AG04450 (cell line): ENCODE measurements at regions not wholly inside any gene's neighbourhood (a gene's known extent, or its start where the extent isn't known, plus 50 kb on each side); places are given as distances from the start of the nearest gene placed in this dataset.

Source experiments
- CTCF ChIA-PET: fragments of 300-600, 350-600 bp; formaldehyde crosslinking; extraction: SDS; loops from one replicate; lab custom pipeline; 2022; ENCODE audit warnings: antibody characterized with exemption, inconsistent platforms; lab: Charles Lee
- POLR2A ChIA-PET: fragments of 350-600 bp; formaldehyde crosslinking; extraction: SDS; loops from one replicate; lab custom pipeline; 2021; ENCODE audit warnings: antibody characterized with exemption, inconsistent platforms; lab: Yijun Ruan, JAX
- DNase-seq: peaks from one replicate; pipeline ENCODE4 v3.0.0-alpha.2; 2011; ENCODE audit warnings: low read depth, low spot score
- H3K27ac ChIP-seq: one replicate; pipeline ENCODE4 v1.5.1; 2012; ENCODE audit warnings: low read depth, low read length, control low read depth
- H3K27me3 ChIP-seq: one replicate; pipeline ENCODE4 v1.6.0; 2012; ENCODE audit warnings: low read length; ENCODE audit not compliant: control insufficient read depth, insufficient read depth
- H3K4me3 ChIP-seq: 2 replicates; pipeline ENCODE4 v1.5.1; 2011; ENCODE audit warnings: mild to moderate bottlenecking, low read depth, low read length, control low read depth
- H3K9me3 ChIP-seq: 2 replicates; pipeline ENCODE4 v1.5.1; 2012; ENCODE audit warnings: low read length; ENCODE audit not compliant: control insufficient read depth, insufficient read depth
- CTCF ChIP-seq: IDR thresholded peaks from 2 replicates; pipeline ENCODE4 v1.5.1; 2011; ENCODE audit warnings: low read depth, low read length, control low read depth, inconsistent platforms

- no peak for TF ChIP-seq CTCF
- DNase-seq, result no peak
- Histone ChIP-seq H3K27me3 (no peaks in the 10 kb centered on the region), H3K27ac (no peak overlapping the region), H3K4me3 (no peak overlapping the region), H3K9me3 (no peaks in the 10 kb centered on the region; the same call in 1 of the 2 replicates)
- ChIA-PET CTCF (no interaction called here), POLR2A (no interaction called here)
Observed at GRCh38 chr5:26121338-26121737, 917.0 kb downstream of the CDH9 start.

GRCh38 chr5:26104175-26104574, 934.2 kb downstream of the CDH9 start:
- H3K27me3 ChIP-seq, result no peaks in the 10 kb centered on the region
- no peak for DNase-seq
- H3K4me3 ChIP-seq, result no peak overlapping the region
- no peak for TF ChIP-seq CTCF
- no peak overlapping the region for H3K27ac ChIP-seq
- H3K9me3 ChIP-seq, result no peaks in the 10 kb centered on the region; the same call in 1 of the 2 replicates
- POLR2A ChIA-PET, result no interaction called here
- CTCF ChIA-PET, result no interaction called here

GRCh38 chr5:26060212-26060611, 978.2 kb downstream of the CDH9 start:
- no peak for DNase-seq
- Histone ChIP-seq H3K27ac (no peak overlapping the region), H3K4me3 (no peak overlapping the region), H3K9me3 (peaks cover 2% of the 10 kb centered on the region; the same call in 1 of the 2 replicates), H3K27me3 (no peaks in the 10 kb centered on the region)
- no peak for TF ChIP-seq CTCF
- POLR2A ChIA-PET, result no interaction called here
- CTCF ChIA-PET, result no interaction called here

- TF ChIP-seq CTCF, result no peak
- CTCF ChIA-PET, result no interaction called here
- no peak for DNase-seq
- H3K4me3 ChIP-seq, result no peak overlapping the region
- no peak overlapping the region for H3K27ac ChIP-seq
- H3K9me3 ChIP-seq, result peaks cover 12% of the 10 kb centered on the region
- POLR2A ChIA-PET, result no interaction called here
- no peaks in the 10 kb centered on the region for H3K27me3 ChIP-seq
Observed at GRCh38 chr5:26054594-26054993, 983.8 kb downstream of the CDH9 start.

- ChIA-PET CTCF (no interaction called here), POLR2A (no interaction called here)
- TF ChIP-seq CTCF, result no peak
- DNase-seq, result no peak
- peaks cover 13% of the 10 kb centered on the region for H3K9me3 ChIP-seq
- H3K27me3 ChIP-seq, result no peaks in the 10 kb centered on the region
- H3K4me3 ChIP-seq, result no peak overlapping the region
- H3K27ac ChIP-seq, result no peak overlapping the region
Observed at GRCh38 chr5:26034813-26035212, 1003.6 kb downstream of the CDH9 start.
